Heart left ventricle (tissue), 13 donors: ENCODE measurements at regions not wholly inside any gene's neighbourhood (a gene's known extent, or its start where the extent isn't known, plus 50 kb on each side); places are given as distances from the start of the nearest gene placed in this dataset.

ENCODE experiments used
- POLR2A ChIP-seq, 2 donors: fragments of 450-650 bp; IDR thresholded peaks; one replicate each; pipeline ENCODE4 v1.6.1; 2017; ENCODE audit warnings: antibody characterized with exemption in 2 of 2, mild to moderate bottlenecking in 2 of 2, moderate library complexity in 2 of 2
- TF ChIP-seq, protein P1 (sequence below), 12 donors: fragments of 200-600 bp; sonication (generic) in 4 of 12; IDR thresholded peaks; one replicate each; pipeline versions ENCODE4 v1.5.0 to v1.8.0; 2018 to 2022; ENCODE audit warnings: antibody characterized with exemption in 12 of 12, mild to moderate bottlenecking in 5 of 12
- donor health status: ischemic (EF 13 %, LVEDD 7.1; RV severe dilation, severe dysfunction).
- donor health status: DM: no; HTN: yes; CAD: no.
- donor health status: DM: no; HTN: no; CAD: no.
- donor health status: ischemic (EF 25% LVEDD 6.9; RV normal size, moderate dysfunction).
- donor health status: ischemic (EF 25% LVEDD 5.7; RV mildly dilated, moderate dysfunction).
- donor health status: ischemic (EF 35%, LVEDD 5.7; RV mildly dilated, moderate dysfunction).
- donor health status: nonischemic (EF 11% LVEDD 7.7; RV severe dilation, severe dysfunction).
- donor health status: DM: yes; HTN: yes; CAD: no.
- donor health status: PGD.
- donor health status: ischemic (EF 29% LVEDD 5.4; RV normal size, mild dysfunction).
- donor health status: nonischemic (EF 23%, LVEDD 6.1; RV moderate dilation, normal function).

DNA sequence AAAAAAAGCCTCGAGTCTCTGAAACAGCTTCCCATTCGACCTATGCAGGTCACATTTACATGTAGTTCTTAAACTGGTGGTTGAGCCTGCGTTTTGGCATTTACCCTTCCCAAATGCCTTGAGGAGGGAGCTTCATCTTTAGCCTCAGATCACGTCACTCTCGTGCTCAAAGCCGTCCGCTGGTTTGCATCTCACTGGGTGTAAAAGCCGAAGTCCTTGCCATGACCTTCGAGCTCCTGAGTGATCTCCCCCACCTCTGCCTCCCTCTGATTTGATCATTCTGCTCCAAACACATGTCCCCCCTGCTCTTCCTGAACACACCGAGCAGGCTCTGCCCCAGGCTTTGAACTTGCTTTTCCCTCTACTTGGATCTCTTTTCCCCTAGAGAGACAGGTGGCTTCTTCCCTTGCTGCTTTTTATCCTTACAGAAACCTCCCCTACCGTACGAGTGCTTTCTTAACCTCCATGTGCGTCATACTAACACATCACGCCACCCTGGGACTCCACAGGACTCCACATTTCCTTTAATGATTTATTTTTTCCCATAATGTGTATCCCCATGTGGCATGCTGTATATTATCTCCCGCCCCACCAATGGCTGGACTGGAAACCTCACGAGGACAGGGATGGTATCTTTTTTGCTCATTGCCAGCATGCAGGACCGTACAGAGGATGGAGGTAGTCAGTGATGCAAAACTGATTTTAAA is 610.7 kb downstream of the VRK1 start:
- no peak for TF ChIP-seq POLR2A (IDR thresholded peaks at IDR 0.05)
- TF ChIP-seq, protein P1, sequence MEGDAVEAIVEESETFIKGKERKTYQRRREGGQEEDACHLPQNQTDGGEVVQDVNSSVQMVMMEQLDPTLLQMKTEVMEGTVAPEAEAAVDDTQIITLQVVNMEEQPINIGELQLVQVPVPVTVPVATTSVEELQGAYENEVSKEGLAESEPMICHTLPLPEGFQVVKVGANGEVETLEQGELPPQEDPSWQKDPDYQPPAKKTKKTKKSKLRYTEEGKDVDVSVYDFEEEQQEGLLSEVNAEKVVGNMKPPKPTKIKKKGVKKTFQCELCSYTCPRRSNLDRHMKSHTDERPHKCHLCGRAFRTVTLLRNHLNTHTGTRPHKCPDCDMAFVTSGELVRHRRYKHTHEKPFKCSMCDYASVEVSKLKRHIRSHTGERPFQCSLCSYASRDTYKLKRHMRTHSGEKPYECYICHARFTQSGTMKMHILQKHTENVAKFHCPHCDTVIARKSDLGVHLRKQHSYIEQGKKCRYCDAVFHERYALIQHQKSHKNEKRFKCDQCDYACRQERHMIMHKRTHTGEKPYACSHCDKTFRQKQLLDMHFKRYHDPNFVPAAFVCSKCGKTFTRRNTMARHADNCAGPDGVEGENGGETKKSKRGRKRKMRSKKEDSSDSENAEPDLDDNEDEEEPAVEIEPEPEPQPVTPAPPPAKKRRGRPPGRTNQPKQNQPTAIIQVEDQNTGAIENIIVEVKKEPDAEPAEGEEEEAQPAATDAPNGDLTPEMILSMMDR (IDR thresholded peaks at IDR 0.05): no peak
